ENCODE measurements at regions not wholly inside any gene's neighbourhood (a gene's known extent, or its start where the extent isn't known, plus 50 kb on each side); places are given as distances from the start of the nearest gene placed in this dataset.
A peak's percentile ranks its signal among the peaks of the same experiment; 100 is the strongest.

- WGBS, 2 donors = 56 to 89% methylated on average over 7 of the region's 7 CpGs
- H3K36me3 ChIP-seq (ENCODE audit: control insufficient read depth in 4 of 4, insufficient read depth in 4 of 4, low read length in 4 of 4) = no peaks in the 10 kb centered on the region
- H3K4me3 ChIP-seq = no peak overlapping the region
- no peak overlapping the region for H3K27ac ChIP-seq (ENCODE audit: low read depth in 1 of 2, low read length in 1 of 2)
- no peak overlapping the region for H3K9ac ChIP-seq (ENCODE audit: insufficient read depth in 1 of 2, low read length in 2 of 2)
- ATAC-seq (ENCODE audit: insufficient read depth, low FRiP score) = no peak
- no peaks in the 10 kb centered on the region for H3K9me3 ChIP-seq (ENCODE audit: control insufficient read depth in 4 of 4, insufficient read depth in 3 of 4, low read length in 3 of 4)
- H3K27me3 ChIP-seq (ENCODE audit: control insufficient read depth in 3 of 3, insufficient read depth in 3 of 3, low read length in 2 of 3) = no peaks in the 10 kb centered on the region
- H3K4me1 ChIP-seq (ENCODE audit: control insufficient read depth in 5 of 5, insufficient read depth in 5 of 5, low read length in 5 of 5) = peaks cover 0 to 8% (median 0%) of the 10 kb centered on the region in 5 donors
- TF ChIP-seq CTCF (IDR thresholded peaks at IDR 0.05; ENCODE audit: control extremely low read depth, extremely low read depth) = no peak
- no peak for DNase-seq
Observed at GRCh38 chr2:12074126-12074844, 327.9 kb downstream of the LPIN1 start.

- TF ChIP-seq CTCF (IDR thresholded peaks at IDR 0.05; ENCODE audit: control extremely low read depth, extremely low read depth) = no peak
- Histone ChIP-seq H3K36me3 (ENCODE audit: control insufficient read depth in 4 of 4, insufficient read depth in 4 of 4, low read length in 4 of 4) (no peaks in the 10 kb centered on the region), H3K27me3 (ENCODE audit: control insufficient read depth in 3 of 3, insufficient read depth in 3 of 3, low read length in 2 of 3) (no peaks in the 10 kb centered on the region), H3K4me3 (no peak overlapping the region), H3K9me3 (ENCODE audit: control insufficient read depth in 4 of 4, insufficient read depth in 3 of 4, low read length in 3 of 4) (no peaks in the 10 kb centered on the region), H3K9ac (ENCODE audit: insufficient read depth in 1 of 2, low read length in 2 of 2) (no peak overlapping the region), H3K27ac (ENCODE audit: low read depth in 1 of 2, low read length in 1 of 2) (no peak overlapping the region), H3K4me1 (ENCODE audit: control insufficient read depth in 5 of 5, insufficient read depth in 5 of 5, low read length in 5 of 5) (peaks cover 0 to 7% (median 0%) of the 10 kb centered on the region in 5 donors)
- no peak for DNase-seq
- no peak for ATAC-seq (ENCODE audit: insufficient read depth, low FRiP score)
- WGBS, 2 donors = 72 to 82% methylated on average over 2 of the region's 2 CpGs
Observed at GRCh38 chr2:12074845-12075217, 328.4 kb downstream of the LPIN1 start.

GRCh38 chr2:12075603-12076002 is 329.2 kb downstream of the LPIN1 start:
- Histone ChIP-seq H3K9me3 (ENCODE audit: control insufficient read depth in 4 of 4, insufficient read depth in 3 of 4, low read length in 3 of 4) (no peaks in the 10 kb centered on the region), H3K4me1 (ENCODE audit: control insufficient read depth in 5 of 5, insufficient read depth in 5 of 5, low read length in 5 of 5) (peaks cover 0 to 7% (median 0%) of the 10 kb centered on the region in 5 donors), H3K9ac (ENCODE audit: insufficient read depth in 1 of 2, low read length in 2 of 2) (no peak overlapping the region), H3K4me3 (no peak overlapping the region), H3K27me3 (ENCODE audit: control insufficient read depth in 3 of 3, insufficient read depth in 3 of 3, low read length in 2 of 3) (no peaks in the 10 kb centered on the region), H3K27ac (ENCODE audit: low read depth in 1 of 2, low read length in 1 of 2) (no peak overlapping the region), H3K36me3 (ENCODE audit: control insufficient read depth in 4 of 4, insufficient read depth in 4 of 4, low read length in 4 of 4) (no peaks in the 10 kb centered on the region)
- ATAC-seq (ENCODE audit: insufficient read depth, low FRiP score) (no peak), DNase-seq (no peak)
- no peak for TF ChIP-seq CTCF (IDR thresholded peaks at IDR 0.05; ENCODE audit: control extremely low read depth, extremely low read depth)
- WGBS, 2 donors = 89 to 93% methylated on average over 3 of the region's 3 CpGs

- H3K36me3 ChIP-seq (ENCODE audit: control insufficient read depth in 4 of 4, insufficient read depth in 4 of 4, low read length in 4 of 4) = no peaks in the 10 kb centered on the region
- H3K4me1 ChIP-seq (ENCODE audit: control insufficient read depth in 5 of 5, insufficient read depth in 5 of 5, low read length in 5 of 5) = peaks cover 0 to 7% (median 0%) of the 10 kb centered on the region in 5 donors
- peak; percentile 32 to 47 (median 34) for DNase-seq
- no peak overlapping the region for H3K27ac ChIP-seq (ENCODE audit: low read depth in 1 of 2, low read length in 1 of 2)
- no peak overlapping the region for H3K9ac ChIP-seq (ENCODE audit: insufficient read depth in 1 of 2, low read length in 2 of 2)
- H3K27me3 ChIP-seq (ENCODE audit: control insufficient read depth in 3 of 3, insufficient read depth in 3 of 3, low read length in 2 of 3) = no peaks in the 10 kb centered on the region
- no peak for ATAC-seq (ENCODE audit: insufficient read depth, low FRiP score)
- H3K4me3 ChIP-seq = no peak overlapping the region
- no peak for TF ChIP-seq CTCF (IDR thresholded peaks at IDR 0.05; ENCODE audit: control extremely low read depth, extremely low read depth)
- WGBS, 2 donors = 59 to 68% methylated on average over 5 of the region's 5 CpGs
- H3K9me3 ChIP-seq (ENCODE audit: control insufficient read depth in 4 of 4, insufficient read depth in 3 of 4, low read length in 3 of 4) = no peaks in the 10 kb centered on the region
Observed at GRCh38 chr2:12076810-12077209, 330.4 kb downstream of the LPIN1 start.

Measured in lung (tissue), 11 donors.